ENCODE measurements at regions not wholly inside any gene's neighbourhood (a gene's known extent, or its start where the extent isn't known, plus 50 kb on each side); places are given as distances from the start of the nearest gene placed in this dataset.

DNA sequence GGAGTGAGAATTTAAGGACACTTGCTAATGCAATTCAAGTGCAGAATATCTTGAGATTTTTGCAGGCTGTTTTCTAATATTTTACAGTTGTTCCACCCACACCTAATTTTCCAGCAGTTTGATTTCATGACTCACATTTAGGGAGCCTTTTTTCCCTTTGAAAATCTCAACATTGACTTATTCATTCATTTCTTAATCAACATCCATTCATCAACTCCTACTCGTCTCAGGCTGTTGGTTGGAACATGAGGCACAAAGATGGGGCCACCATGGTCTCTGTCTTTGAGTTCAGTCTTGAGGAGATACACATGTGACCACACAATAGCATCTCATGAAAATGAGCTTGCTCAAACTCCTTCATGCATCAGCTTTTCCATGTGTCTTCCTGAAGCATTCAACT, 135.6 kb downstream of the UNC5CL start:
- POLR2A ChIA-PET, result no interaction called here
- no peak overlapping the region for H3K27ac ChIP-seq (ENCODE audit: low read depth, low read length)
- H3K4me1 ChIP-seq (ENCODE audit: control insufficient read depth in 1 of 2, insufficient read depth in 2 of 2, low read length in 2 of 2), result peaks cover 3 to 10% of the 10 kb centered on the region in 2 experiments; a peak in 2 of 4 replicates
- no peaks in the 10 kb centered on the region for H3K79me2 ChIP-seq (ENCODE audit: insufficient read depth, low read length)
- no peak overlapping the region for H2AFZ ChIP-seq (ENCODE audit: low read depth, low read length, poor library complexity, severe bottlenecking)
- CTCF ChIA-PET, result interaction anchor here (1.4 kb wide), 1 partner anchor 575 kb away, joined by 3 read pairs; no protein-coding TSS in a partner anchor
- no peaks in the 10 kb centered on the region for H3K27me3 ChIP-seq (ENCODE audit: insufficient read depth, low read length)
- no peaks in the 10 kb centered on the region for H4K20me1 ChIP-seq (ENCODE audit: insufficient read depth)
- no peak overlapping the region for H3K9ac ChIP-seq (ENCODE audit: low read length)
- no TSS peak for BruUV-seq (replicated peaks)
- intact Hi-C loops (cut with micrococcal nuclease), result no loop called here
- no peak for DNase-seq (ENCODE audit: low read depth, low spot score)
- TF ChIP-seq REST (IDR thresholded peaks at IDR 0.05; ENCODE audit: low read depth) (no peak), ZNF274 (IDR thresholded peaks at IDR 0.05; ENCODE audit: low read depth, low read length) (no peak), ELF1 (IDR thresholded peaks at IDR 0.05; ENCODE audit: borderline replicate concordance, low read depth) (no peak), ZBTB33 (IDR thresholded peaks at IDR 0.05; ENCODE audit: extremely low read depth, insufficient replicate concordance, low read length) (no peak), EZH2phosphoT487 (IDR thresholded peaks at IDR 0.05; ENCODE audit: borderline replicate concordance) (no peak), TCF7L2 (IDR thresholded peaks at IDR 0.05; ENCODE audit: borderline replicate concordance, extremely low read depth, insufficient read depth, insufficient read length) (no peak)
- no peak overlapping the region for H3K4me3 ChIP-seq (replicated peaks in 1 of 2; ENCODE audit: low read depth in 1 of 2, low read length in 2 of 2)
- no peaks in the 10 kb centered on the region for H3K9me2 ChIP-seq (ENCODE audit: insufficient read depth)
- no peak overlapping the region for H3K4me2 ChIP-seq (ENCODE audit: low read length)
- RAD21 ChIA-PET (ENCODE audit: low non-redundant PET in 1 of 2, low total read pairs in 2 of 2, uncharacterized antibody in 2 of 2, unreplicated experiment in 2 of 2), result no interaction called here
- H3K9me3 ChIP-seq (ENCODE audit: control insufficient read depth in 1 of 2, insufficient read depth in 1 of 2, low read depth in 1 of 2, low read length in 2 of 2), result no peaks in the 10 kb centered on the region
- H3K36me3 ChIP-seq (ENCODE audit: control insufficient read depth in 1 of 2, insufficient read depth in 2 of 2, low read length in 2 of 2), result no peaks in the 10 kb centered on the region
- no peak for ATAC-seq

Data from HCT116 (cell line).